ENCODE measurements at regions not wholly inside any gene's neighbourhood (a gene's known extent, or its start where the extent isn't known, plus 50 kb on each side); places are given as distances from the start of the nearest gene placed in this dataset.
"Not testable (repeated sequence)": the region's sequence is repeated elsewhere in the genome, so short reads cannot be mapped to it uniquely, and the experiment has no call there.

DNA sequence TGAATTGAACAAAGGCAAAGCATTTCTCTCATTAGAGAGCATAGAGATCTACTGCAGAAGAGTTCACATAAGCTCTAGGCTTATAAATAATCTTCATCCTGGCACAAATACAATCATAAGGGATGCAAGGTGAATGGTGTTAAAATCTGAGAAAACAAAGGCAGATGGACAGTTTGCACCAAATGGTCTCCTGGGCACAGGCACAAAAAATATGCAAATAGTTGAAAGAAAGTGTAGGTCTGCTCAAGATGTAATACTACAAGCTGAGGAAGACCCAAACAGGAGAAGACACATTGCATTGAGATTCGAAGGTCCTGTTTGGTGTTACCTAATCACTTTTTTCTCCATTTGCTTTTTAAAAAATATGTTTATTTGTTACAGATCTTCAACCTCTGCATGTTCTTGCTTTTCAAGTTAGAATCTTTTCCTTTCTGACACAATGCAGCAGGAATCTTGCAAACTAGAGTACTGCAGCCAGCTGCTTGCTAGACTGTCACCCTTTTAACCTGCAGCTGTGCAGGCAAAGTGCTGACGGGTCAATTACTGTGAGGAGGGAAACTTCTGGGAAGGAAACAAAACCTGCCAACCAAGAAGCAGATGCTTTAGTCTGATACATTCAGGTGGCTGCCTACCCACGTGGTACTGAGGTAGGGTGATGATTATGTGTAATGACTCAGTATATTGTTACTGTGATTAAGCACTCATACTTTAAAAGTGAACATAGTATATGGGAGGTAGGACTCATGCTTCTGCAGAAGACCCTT is 1048.6 kb upstream of the SEMA6A start:
- POLR2A ChIA-PET, result no interaction called here
- TF ChIP-seq, protein P1, sequence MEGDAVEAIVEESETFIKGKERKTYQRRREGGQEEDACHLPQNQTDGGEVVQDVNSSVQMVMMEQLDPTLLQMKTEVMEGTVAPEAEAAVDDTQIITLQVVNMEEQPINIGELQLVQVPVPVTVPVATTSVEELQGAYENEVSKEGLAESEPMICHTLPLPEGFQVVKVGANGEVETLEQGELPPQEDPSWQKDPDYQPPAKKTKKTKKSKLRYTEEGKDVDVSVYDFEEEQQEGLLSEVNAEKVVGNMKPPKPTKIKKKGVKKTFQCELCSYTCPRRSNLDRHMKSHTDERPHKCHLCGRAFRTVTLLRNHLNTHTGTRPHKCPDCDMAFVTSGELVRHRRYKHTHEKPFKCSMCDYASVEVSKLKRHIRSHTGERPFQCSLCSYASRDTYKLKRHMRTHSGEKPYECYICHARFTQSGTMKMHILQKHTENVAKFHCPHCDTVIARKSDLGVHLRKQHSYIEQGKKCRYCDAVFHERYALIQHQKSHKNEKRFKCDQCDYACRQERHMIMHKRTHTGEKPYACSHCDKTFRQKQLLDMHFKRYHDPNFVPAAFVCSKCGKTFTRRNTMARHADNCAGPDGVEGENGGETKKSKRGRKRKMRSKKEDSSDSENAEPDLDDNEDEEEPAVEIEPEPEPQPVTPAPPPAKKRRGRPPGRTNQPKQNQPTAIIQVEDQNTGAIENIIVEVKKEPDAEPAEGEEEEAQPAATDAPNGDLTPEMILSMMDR (IDR thresholded peaks at IDR 0.05; ENCODE audit: control extremely low read depth, extremely low read depth, low read depth, missing control alignments), result no peak
- CTCF ChIA-PET, result interaction anchor here (1.0 to 1.4 kb wide), 2 partner anchors 9 to 11 kb away, joined by 3 to 6 read pairs; no protein-coding TSS in a partner anchor
- no peak for DNase-seq (ENCODE audit: extremely low spot score)

DNA sequence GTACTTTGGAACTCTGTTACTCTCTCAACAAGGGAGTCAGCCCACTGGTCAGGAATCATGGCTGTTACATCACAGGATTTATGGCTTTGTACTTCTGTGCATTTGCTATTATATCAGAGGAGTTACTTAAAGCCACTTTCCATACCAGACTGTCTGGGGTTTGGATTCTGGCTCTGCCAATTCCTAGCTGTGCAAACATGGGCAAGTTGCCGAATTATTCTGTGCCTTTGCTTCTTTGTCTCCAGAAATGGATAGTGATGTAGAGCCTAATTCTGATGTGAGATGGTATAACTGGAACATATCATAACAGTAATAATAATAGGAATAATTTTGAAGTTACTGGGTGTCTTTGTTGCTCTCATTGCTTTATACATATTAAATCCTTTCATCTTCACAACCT is 1047.3 kb upstream of the SEMA6A start:
- TF ChIP-seq, protein P1 (IDR thresholded peaks at IDR 0.05; ENCODE audit: control extremely low read depth, extremely low read depth, low read depth, missing control alignments), result no peak

DNA sequence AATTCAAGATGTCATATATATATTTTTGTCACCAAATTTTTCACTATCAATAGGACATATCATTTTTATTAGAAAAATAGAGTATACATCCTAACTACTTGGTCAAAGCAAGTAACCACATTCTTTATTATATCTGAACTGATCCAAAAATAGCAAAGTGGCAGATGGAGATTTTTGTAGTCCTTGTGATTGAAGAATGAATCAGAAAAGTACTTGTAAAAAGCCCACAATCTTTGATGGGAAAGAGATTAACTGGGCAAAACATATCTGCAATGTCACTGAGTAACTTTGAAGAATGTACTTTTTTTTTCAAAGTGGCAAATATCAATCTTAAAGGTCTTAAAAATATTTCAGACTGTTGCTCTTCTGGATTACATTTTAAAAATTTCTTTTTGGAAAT is 1040.6 kb upstream of the SEMA6A start:
- ChIA-PET POLR2A (no interaction called here), CTCF (interaction anchor here (1.3 to 2.1 kb wide), 2 partner anchors 9 to 10 kb away, joined by 3 to 6 read pairs; no protein-coding TSS in a partner anchor)
- TF ChIP-seq, protein P1 (IDR thresholded peaks at IDR 0.05; ENCODE audit: control extremely low read depth, extremely low read depth, low read depth, missing control alignments), result no peak
- DNase-seq (ENCODE audit: extremely low spot score), result no peak

More for the DNA sequence above, 1047.3 kb upstream of the SEMA6A start:
- CTCF ChIA-PET, result no interaction called here
- POLR2A ChIA-PET, result no interaction called here
- DNase-seq (ENCODE audit: extremely low spot score), result no peak

DNA sequence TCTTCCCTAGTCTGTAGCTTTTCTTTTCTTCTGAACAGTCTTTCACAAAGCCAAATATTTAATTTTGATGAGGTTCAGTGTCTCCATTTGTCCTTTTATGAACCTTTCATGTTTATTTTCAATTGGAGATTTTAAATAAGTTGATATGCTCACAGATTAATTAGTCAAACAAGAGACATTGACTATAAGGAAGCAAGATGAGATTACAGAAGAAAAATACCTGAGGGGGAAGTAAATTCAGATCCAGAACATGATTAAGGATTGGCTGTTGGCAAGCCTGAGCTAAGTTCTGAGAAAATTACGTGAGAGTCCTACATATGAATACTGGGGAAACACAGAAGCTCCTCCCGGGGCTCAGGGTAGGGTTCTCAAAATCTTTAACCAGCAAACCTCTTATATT is 1039.8 kb upstream of the SEMA6A start:
- DNase-seq (ENCODE audit: extremely low spot score), result no peak
- ChIA-PET POLR2A (no interaction called here), CTCF (interaction anchor here (1.3 to 2.1 kb wide), 3 partner anchors 9 to 11 kb away, joined by 3 to 6 read pairs (median 3); no protein-coding TSS in a partner anchor)
- TF ChIP-seq, protein P1 (IDR thresholded peaks at IDR 0.05; ENCODE audit: control extremely low read depth, extremely low read depth, low read depth, missing control alignments), result no peak

DNA sequence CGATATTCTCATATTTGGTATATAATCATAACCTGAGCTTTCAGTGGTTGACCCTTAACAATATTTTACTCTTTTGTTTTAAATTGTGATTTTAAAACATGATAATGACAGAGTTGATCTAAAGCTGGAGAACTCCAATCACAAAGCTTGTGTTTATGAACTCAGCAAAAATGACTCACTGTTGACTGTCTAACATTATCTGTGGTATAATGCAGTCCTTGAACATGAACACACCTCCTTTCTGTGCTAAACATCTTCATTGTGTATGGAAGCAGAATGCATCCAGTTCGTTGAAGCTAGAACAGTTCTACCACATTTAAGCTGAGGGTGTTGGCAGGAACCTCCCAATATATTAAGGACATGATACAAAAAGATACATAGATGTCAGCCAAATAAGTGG is 1030.2 kb upstream of the SEMA6A start:
- ChIA-PET CTCF (interaction anchor here (0.9 kb wide), 1 partner anchor 10 kb away, joined by 3 read pairs; no protein-coding TSS in a partner anchor), POLR2A (no interaction called here)
- TF ChIP-seq, protein P1 (IDR thresholded peaks at IDR 0.05; ENCODE audit: control extremely low read depth, extremely low read depth, low read depth, missing control alignments), result no peak
- no peak for DNase-seq (ENCODE audit: extremely low spot score)

DNA sequence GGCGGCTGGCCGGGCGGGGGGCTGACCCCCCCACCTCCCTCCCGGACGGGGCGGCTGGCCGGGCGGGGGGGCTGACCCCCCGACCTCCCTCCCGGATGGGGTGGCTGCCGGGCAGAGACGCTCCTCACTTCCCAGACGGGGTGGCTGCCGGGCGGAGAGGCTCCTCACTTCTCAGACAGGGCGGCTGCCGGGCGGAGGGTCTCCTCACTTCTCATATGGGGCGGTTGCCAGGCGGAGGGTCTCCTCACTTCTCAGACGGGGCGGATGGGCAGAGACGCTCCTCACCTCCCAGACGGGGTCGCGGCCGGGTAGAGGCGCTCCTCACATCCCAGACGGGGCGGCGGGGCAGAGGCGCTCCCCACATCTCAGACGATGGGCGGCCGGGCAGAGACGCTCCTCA is 1025.2 kb upstream of the SEMA6A start:
- CTCF ChIA-PET; DNase-seq (ENCODE audit: extremely low spot score); POLR2A ChIA-PET: not testable (repeated sequence)

DNA sequence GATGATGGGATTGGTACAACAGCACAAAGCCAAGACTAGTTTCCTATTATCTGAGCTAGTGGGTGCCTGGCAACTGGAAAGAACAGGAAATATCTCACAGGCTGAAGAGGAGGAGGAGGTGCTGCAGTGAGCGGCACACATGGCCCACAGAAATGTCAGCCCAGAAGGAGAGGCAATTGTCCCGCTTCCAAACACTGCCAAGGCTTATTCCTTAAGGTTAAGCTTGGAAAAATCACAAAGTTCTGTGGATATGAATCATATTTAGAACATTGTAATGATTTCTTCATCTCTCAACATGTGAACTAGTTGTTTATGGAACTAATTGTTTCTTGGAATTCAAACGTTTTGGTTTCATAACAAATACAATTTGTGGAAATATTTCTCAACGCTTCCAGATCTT is 1019.5 kb upstream of the SEMA6A start:
- CTCF ChIA-PET, result no interaction called here
- POLR2A ChIA-PET, result no interaction called here
- TF ChIP-seq, protein P1 (IDR thresholded peaks at IDR 0.05; ENCODE audit: control extremely low read depth, extremely low read depth, low read depth, missing control alignments), result no peak
- no peak for DNase-seq (ENCODE audit: extremely low spot score)
